Liver (tissue), 8 donors: ENCODE measurements at regions not wholly inside any gene's neighbourhood (a gene's known extent, or its start where the extent isn't known, plus 50 kb on each side); places are given as distances from the start of the nearest gene placed in this dataset.

Experiments
- DNase-seq: peaks from one replicate; pipeline ENCODE4 v3.0.0-alpha.2; 2017; ENCODE audit warnings: low spot score
- H3K27ac ChIP-seq, 2 donors: one replicate each; pipeline ENCODE4 v1.7.0; 2013; ENCODE audit warnings: inconsistent platforms in 2 of 2, low read length in 2 of 2, control low read depth in 1 of 2, low read depth in 1 of 2, mild to moderate bottlenecking in 1 of 2
- H3K27me3 ChIP-seq, 4 donors: one replicate each; pipeline versions ENCODE4 v1.6.1 to v1.7.0; 2013; ENCODE audit warnings: low read length in 3 of 4, inconsistent platforms in 1 of 4, mild to moderate bottlenecking in 1 of 4, moderate library complexity in 1 of 4; ENCODE audit not compliant: control insufficient read depth in 4 of 4, insufficient read depth in 4 of 4
- H3K36me3 ChIP-seq, 4 donors: one replicate each; pipeline versions ENCODE4 v1.6.1 to v1.7.0; 2013; ENCODE audit warnings: low read length in 3 of 4, mild to moderate bottlenecking in 3 of 4, low read depth in 1 of 4, moderate library complexity in 1 of 4; ENCODE audit not compliant: control insufficient read depth in 4 of 4, insufficient read depth in 3 of 4
- H3K4me1 ChIP-seq, 4 donors: one replicate each; pipeline versions ENCODE4 v1.6.1 to v1.7.0; 2013; ENCODE audit warnings: low read length in 3 of 4, mild to moderate bottlenecking in 3 of 4, moderate library complexity in 1 of 4; ENCODE audit not compliant: control insufficient read depth in 4 of 4, insufficient read depth in 4 of 4
- H3K4me3 ChIP-seq, 3 donors: one replicate each; pipeline versions ENCODE4 v1.6.1 to v1.7.0; 2013; ENCODE audit warnings: low read length in 3 of 3, control low read depth in 1 of 3, low read depth in 1 of 3, mild to moderate bottlenecking in 1 of 3
- H3K9ac ChIP-seq, 2 donors: one replicate each; pipeline ENCODE4 v1.7.0; 2013; ENCODE audit warnings: low read length in 2 of 2, mild to moderate bottlenecking in 2 of 2, moderate library complexity in 2 of 2, control low read depth in 1 of 2, low read depth in 1 of 2
- H3K9me3 ChIP-seq, 4 donors: one replicate each; pipeline versions ENCODE4 v1.6.1 to v1.7.0; 2013; ENCODE audit warnings: low read length in 3 of 4; ENCODE audit not compliant: control insufficient read depth in 4 of 4
- FOXA1 ChIP-seq: IDR thresholded peaks from 2 replicates; pipeline ENCODE4 v1.6.1; 2016; ENCODE audit warnings: antibody characterized with exemption
- FOXA2 ChIP-seq: IDR thresholded peaks from 2 replicates; pipeline ENCODE4 v1.6.1; 2016; ENCODE audit warnings: antibody characterized with exemption
- GABPA ChIP-seq, 2 donors: IDR thresholded peaks in 1 of 2; conservative IDR thresholded peaks in 1 of 2; 2 replicates each; pipeline ENCODE4 v1.6.1; 2016; ENCODE audit warnings: antibody characterized with exemption in 2 of 2, mild to moderate bottlenecking in 1 of 2, moderate library complexity in 1 of 2
- HNF4A ChIP-seq, 2 donors: conservative IDR thresholded peaks; 2 replicates each; pipeline ENCODE4 v1.6.1; 2016; ENCODE audit warnings: antibody characterized with exemption in 2 of 2, mild to moderate bottlenecking in 2 of 2
- HNF4G ChIP-seq: IDR thresholded peaks from 2 replicates; pipeline ENCODE4 v1.6.1; 2016; ENCODE audit warnings: antibody characterized with exemption
- JUND ChIP-seq, 2 donors: IDR thresholded peaks; 2 replicates each; pipeline ENCODE4 v1.6.1; 2016; ENCODE audit warnings: antibody characterized with exemption in 2 of 2
- NR2F2 ChIP-seq: IDR thresholded peaks from 2 replicates; pipeline ENCODE4 v1.6.1; 2016; ENCODE audit warnings: antibody characterized with exemption
- RAD21 ChIP-seq, 2 donors: IDR thresholded peaks; 2 replicates each; pipeline ENCODE4 v1.6.1; 2016; ENCODE audit warnings: antibody characterized with exemption in 2 of 2, mild to moderate bottlenecking in 2 of 2
- RXRA ChIP-seq, 2 donors: IDR thresholded peaks; 2 replicates each; pipeline ENCODE4 v1.6.1; 2017 to 2018; ENCODE audit warnings: antibody characterized with exemption in 2 of 2, mild to moderate bottlenecking in 1 of 2
- SP1 ChIP-seq: IDR thresholded peaks from 2 replicates; pipeline ENCODE4 v1.6.1; 2018; ENCODE audit warnings: antibody characterized with exemption, mild to moderate bottlenecking
- TAF1 ChIP-seq: conservative IDR thresholded peaks from 2 replicates; pipeline ENCODE4 v1.6.1; 2016; ENCODE audit warnings: antibody characterized with exemption, mild to moderate bottlenecking
- YY1 ChIP-seq: IDR thresholded peaks from 2 replicates; pipeline ENCODE4 v1.6.1; 2016; ENCODE audit warnings: antibody characterized with exemption, mild to moderate bottlenecking
- whole genome bisulfite sequencing: extraction: QIAGEN DNeasy Blood & Tissue Kit; methylation state at CpG from one replicate; pipeline ENCODE4 v1.1.7; 2013; 5-methylcytosine and 5-hydroxymethylcytosine counted together
- TF ChIP-seq, protein P1 (sequence below): IDR thresholded peaks from 2 replicates; pipeline ENCODE4 v1.6.1; 2016; ENCODE audit warnings: antibody characterized with exemption, mild to moderate bottlenecking
- TF ChIP-seq, protein P2 (sequence below): IDR thresholded peaks from 2 replicates; pipeline ENCODE4 v1.6.1; 2016; ENCODE audit warnings: antibody characterized with exemption
- TF ChIP-seq, protein P3 (sequence below): IDR thresholded peaks from 2 replicates; pipeline ENCODE4 v1.6.1; 2016; ENCODE audit warnings: antibody characterized with exemption
- TF ChIP-seq, protein P4 (sequence below): IDR thresholded peaks from 2 replicates; pipeline ENCODE4 v1.6.1; 2016; ENCODE audit warnings: antibody characterized with exemption
- TF ChIP-seq, protein P5 (sequence below): fragments of 150-350 bp; IDR thresholded peaks from 2 replicates; pipeline ENCODE4 v1.5.1; 2017; ENCODE audit warnings: improper control_type of control experiment, low read depth, low read length; ENCODE audit not compliant: missing input control
- donor health status: healthy.
- donor health status: healthy.
- donor health status: healthy.
- donor health status: healthy.
- donor health status: healthy.

DNA sequence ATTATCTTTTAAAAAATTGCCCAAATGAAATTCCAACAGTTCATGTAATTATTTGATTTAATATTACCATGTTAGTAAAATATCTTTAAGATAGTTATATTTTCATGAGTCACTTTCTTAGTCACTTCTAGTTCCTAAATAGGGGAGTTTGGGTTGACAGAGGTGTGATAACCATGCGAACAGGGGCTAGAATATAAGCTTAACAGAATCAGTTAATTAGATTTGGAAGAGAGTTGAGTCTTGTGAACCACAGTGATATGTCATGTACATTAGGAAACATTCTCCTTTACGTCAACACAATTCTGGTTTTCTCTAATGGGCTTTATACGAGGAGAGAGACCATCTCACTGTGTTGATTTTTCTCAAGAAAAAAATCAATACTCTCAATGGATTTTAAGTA lies 64.8 kb upstream of the ZNF281 start (continued):
- TF ChIP-seq, protein P1, sequence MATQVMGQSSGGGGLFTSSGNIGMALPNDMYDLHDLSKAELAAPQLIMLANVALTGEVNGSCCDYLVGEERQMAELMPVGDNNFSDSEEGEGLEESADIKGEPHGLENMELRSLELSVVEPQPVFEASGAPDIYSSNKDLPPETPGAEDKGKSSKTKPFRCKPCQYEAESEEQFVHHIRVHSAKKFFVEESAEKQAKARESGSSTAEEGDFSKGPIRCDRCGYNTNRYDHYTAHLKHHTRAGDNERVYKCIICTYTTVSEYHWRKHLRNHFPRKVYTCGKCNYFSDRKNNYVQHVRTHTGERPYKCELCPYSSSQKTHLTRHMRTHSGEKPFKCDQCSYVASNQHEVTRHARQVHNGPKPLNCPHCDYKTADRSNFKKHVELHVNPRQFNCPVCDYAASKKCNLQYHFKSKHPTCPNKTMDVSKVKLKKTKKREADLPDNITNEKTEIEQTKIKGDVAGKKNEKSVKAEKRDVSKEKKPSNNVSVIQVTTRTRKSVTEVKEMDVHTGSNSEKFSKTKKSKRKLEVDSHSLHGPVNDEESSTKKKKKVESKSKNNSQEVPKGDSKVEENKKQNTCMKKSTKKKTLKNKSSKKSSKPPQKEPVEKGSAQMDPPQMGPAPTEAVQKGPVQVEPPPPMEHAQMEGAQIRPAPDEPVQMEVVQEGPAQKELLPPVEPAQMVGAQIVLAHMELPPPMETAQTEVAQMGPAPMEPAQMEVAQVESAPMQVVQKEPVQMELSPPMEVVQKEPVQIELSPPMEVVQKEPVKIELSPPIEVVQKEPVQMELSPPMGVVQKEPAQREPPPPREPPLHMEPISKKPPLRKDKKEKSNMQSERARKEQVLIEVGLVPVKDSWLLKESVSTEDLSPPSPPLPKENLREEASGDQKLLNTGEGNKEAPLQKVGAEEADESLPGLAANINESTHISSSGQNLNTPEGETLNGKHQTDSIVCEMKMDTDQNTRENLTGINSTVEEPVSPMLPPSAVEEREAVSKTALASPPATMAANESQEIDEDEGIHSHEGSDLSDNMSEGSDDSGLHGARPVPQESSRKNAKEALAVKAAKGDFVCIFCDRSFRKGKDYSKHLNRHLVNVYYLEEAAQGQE = no peak
- TF ChIP-seq, protein P2, sequence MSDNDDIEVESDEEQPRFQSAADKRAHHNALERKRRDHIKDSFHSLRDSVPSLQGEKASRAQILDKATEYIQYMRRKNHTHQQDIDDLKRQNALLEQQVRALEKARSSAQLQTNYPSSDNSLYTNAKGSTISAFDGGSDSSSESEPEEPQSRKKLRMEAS = no peak

DNA sequence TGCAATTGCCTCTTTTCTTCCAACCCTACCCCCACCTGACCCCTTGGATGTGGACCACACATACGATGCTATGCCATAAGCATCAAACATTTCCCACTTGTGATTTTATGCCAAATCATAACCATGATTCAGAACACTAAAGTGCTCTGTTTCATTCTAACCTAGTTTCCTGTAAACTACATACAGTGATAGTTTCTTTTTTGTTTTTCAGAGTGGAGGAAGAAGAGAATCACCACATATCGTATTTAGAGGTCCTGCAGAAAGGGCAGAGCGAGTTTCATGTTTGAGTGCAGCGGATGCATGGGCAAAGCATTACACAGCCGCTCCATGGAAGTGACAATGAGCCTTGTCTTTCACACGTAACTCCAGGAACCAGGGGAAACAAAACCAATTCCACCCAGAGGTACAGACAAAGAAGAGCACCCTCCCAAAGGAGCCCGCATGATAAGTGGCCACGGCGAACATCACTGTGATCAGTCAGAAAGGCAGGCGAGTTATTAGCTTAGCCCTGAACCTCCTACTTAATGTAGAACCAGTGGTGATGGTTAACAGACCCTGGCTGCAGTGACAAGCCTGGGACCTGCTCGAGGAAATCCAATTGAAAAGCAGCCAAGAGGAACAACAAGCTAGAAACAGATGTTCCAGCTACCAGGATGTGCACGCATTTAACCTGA lies 64.0 kb upstream of the ZNF281 start:
- TF ChIP-seq, protein P3, sequence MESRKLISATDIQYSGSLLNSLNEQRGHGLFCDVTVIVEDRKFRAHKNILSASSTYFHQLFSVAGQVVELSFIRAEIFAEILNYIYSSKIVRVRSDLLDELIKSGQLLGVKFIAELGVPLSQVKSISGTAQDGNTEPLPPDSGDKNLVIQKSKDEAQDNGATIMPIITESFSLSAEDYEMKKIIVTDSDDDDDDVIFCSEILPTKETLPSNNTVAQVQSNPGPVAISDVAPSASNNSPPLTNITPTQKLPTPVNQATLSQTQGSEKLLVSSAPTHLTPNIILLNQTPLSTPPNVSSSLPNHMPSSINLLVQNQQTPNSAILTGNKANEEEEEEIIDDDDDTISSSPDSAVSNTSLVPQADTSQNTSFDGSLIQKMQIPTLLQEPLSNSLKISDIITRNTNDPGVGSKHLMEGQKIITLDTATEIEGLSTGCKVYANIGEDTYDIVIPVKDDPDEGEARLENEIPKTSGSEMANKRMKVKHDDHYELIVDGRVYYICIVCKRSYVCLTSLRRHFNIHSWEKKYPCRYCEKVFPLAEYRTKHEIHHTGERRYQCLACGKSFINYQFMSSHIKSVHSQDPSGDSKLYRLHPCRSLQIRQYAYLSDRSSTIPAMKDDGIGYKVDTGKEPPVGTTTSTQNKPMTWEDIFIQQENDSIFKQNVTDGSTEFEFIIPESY = no peak
- TF ChIP-seq YY1 (no peak), RAD21 (IDR thresholded peaks at IDR 0.05) (no peak), TAF1 (no peak), SP1 (no peak), GABPA (IDR thresholded peaks at IDR 0.05 in 1 of 2, conservative IDR thresholded peaks at IDR 0.05 in 1 of 2) (no peak)
- TF ChIP-seq, protein P4, sequence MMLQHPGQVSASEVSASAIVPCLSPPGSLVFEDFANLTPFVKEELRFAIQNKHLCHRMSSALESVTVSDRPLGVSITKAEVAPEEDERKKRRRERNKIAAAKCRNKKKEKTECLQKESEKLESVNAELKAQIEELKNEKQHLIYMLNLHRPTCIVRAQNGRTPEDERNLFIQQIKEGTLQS = no peak
- no peaks in the 10 kb centered on the region for H3K27me3 ChIP-seq
- H3K36me3 ChIP-seq = no peaks in the 10 kb centered on the region
- no peak overlapping the region for H3K4me3 ChIP-seq
- peaks cover 0 to 10% (median 3%) of the 10 kb centered on the region in 4 donors for H3K4me1 ChIP-seq
- H3K9me3 ChIP-seq = no peaks in the 10 kb centered on the region
- H3K27ac ChIP-seq = no peak overlapping the region
- WGBS = 77% methylated on average over 12 of the region's 12 CpGs
- DNase-seq = no peak
- H3K9ac ChIP-seq = no peak overlapping the region

DNA sequence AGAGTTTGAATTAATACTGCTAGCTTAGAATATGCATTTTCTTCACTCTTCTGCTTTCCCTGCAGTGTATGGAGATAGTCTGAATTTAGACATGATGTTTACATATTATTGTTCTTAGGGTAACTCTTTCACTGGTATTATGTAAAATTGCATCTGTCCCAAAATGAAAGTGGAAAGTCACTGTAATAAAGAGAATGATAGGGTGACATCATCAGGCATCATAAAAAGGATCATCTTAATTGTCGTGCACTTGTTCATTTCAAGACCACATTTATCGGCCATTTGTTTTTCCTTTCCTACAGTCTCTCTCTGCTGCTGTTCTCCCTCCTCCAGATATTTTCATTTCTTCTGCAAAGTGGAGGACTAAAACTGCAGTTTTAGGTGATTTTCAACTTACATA lies 61.9 kb upstream of the ZNF281 start:
- Histone ChIP-seq H3K27me3 (no peaks in the 10 kb centered on the region), H3K36me3 (no peaks in the 10 kb centered on the region), H3K4me3 (no peak overlapping the region), H3K9me3 (no peaks in the 10 kb centered on the region), H3K27ac (no peak overlapping the region), H3K9ac (no peak overlapping the region), H3K4me1 (no peaks in the 10 kb centered on the region)
- WGBS = 86% methylated on average over 2 of the region's 2 CpGs
- no peak for TF ChIP-seq FOXA2
- no peak for TF ChIP-seq YY1
- no peak for TF ChIP-seq NR2F2
- TF ChIP-seq, protein P2 = no peak
- TF ChIP-seq HNF4G = no peak
- TF ChIP-seq HNF4A (conservative IDR thresholded peaks at IDR 0.05) = no peak
- TF ChIP-seq, protein P5, sequence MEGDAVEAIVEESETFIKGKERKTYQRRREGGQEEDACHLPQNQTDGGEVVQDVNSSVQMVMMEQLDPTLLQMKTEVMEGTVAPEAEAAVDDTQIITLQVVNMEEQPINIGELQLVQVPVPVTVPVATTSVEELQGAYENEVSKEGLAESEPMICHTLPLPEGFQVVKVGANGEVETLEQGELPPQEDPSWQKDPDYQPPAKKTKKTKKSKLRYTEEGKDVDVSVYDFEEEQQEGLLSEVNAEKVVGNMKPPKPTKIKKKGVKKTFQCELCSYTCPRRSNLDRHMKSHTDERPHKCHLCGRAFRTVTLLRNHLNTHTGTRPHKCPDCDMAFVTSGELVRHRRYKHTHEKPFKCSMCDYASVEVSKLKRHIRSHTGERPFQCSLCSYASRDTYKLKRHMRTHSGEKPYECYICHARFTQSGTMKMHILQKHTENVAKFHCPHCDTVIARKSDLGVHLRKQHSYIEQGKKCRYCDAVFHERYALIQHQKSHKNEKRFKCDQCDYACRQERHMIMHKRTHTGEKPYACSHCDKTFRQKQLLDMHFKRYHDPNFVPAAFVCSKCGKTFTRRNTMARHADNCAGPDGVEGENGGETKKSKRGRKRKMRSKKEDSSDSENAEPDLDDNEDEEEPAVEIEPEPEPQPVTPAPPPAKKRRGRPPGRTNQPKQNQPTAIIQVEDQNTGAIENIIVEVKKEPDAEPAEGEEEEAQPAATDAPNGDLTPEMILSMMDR = no peak
- no peak for TF ChIP-seq RAD21 (IDR thresholded peaks at IDR 0.05)
- TF ChIP-seq, protein P1 = no peak
- no peak for TF ChIP-seq RXRA (IDR thresholded peaks at IDR 0.05)
- TF ChIP-seq JUND (IDR thresholded peaks at IDR 0.05) = no peak
- TF ChIP-seq TAF1 = no peak
- no peak for TF ChIP-seq FOXA1
- no peak for DNase-seq
